NCI-H460 (cell line): ENCODE measurements at regions not wholly inside any gene's neighbourhood (a gene's known extent, or its start where the extent isn't known, plus 50 kb on each side); places are given as distances from the start of the nearest gene placed in this dataset.
"Not testable (repeated sequence)": the region's sequence is repeated elsewhere in the genome, so short reads cannot be mapped to it uniquely, and the experiment has no call there.

ENCODE experiments used
- DNase-seq: peaks from one replicate; pipeline ENCODE4 v3.0.0-alpha.2; 2016; ENCODE audit warnings: low read depth; ENCODE audit errors: extremely low read depth

DNA sequence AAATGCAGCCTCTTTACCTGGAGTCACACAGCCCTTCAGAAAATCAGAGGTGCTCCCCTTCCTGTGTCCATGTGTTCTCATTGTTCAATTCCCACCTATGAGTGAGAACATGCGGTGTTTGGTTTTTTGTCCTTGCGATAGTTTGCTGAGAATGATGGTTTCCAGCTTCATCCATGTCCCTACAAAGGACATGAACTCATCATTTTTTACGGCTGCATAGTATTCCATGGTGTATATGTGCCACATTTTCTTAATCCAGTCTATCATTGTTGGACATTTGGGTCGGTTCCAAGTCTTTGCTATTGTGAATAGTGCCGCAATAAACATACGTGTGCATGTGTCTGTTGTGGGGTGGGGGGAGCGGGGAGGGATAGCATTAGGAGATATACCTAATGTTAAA is 60.3 kb upstream of the CCL1 start:
- not testable (repeated sequence) for DNase-seq

DNA sequence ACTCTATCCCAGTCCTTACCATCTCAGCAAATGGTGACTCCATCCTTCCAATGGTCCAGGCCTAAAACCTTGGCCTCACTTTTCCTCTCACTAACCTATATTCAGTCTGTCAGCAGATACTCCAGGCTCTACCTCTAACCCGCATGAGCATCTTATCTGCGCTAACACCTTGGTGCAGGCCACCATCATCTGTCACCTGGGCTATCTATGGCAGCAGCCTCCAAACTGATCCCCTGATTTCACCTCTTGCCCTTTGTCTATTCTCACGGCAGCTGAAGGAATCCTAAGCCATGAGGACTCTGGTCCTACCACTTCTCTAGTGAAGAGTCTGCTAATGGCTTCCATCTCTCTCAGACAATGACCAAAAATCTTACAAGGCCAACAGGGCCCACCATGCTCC is 57.9 kb upstream of the CCL1 start:
- DNase-seq = no peak

DNA sequence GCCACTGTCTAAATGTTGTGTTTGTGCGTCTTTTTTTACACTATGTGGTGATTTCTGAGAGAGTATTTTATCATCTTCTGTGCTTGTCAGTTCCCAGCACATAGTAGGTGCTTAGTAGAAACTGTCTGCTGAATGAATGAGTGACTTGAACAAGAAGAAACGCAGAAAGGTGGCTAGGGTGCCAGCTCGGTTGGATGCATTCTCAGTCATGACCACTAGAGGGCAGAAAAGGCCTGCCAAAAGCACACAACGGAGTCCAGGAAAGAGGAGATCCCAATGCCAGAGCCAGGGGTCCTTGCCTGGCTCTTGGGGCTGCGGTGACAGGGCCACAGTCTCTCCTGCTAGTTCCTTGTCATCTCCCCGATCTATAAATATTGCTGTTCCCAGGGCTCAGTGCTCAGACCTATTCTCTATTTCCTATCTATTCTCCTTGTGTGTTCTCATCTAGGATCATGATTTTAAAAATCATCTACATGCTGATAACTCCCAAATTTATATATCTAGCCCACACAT is 57.3 kb upstream of the CCL1 start:
- DNase-seq = peak; percentile 66

DNA sequence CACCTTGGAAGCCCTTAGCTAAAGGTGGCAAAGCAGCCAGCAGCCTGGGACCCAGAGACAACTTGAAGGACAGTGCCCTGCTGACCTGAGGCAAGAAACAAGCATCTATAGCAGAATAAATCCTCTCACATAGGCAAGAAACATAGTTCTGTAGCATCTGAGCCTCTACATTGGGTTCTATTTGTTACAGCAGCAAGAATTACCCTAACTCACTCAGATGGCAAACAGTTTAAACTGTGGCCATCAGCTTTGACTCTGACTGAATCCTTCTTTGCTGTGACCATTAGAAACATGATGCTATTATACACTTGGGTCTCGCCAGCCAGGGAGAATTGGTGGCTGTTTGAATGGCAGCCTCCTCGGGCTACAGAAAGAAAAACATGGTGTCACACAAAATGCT is 53.1 kb upstream of the CCL1 start:
- no peak for DNase-seq

DNA sequence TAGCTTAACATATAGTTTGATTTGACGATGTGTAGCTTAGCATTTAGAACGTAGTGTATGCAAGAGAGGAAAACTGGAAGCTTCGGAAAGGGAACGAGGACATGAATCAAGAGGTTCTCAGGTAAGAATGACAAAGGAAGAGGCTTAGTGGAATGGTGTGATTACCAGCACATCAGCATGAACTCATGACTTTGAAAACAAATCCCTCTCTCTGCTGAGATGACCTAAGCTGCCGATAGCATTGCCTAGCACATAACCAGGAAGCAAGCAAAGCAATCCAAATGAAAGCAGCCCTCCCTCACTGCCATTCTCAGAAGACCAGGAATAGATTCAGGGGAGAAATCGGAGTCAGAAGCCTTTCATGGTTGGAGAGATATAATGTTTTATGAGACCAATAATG is 51.3 kb upstream of the CCL1 start:
- DNase-seq = no peak

DNA sequence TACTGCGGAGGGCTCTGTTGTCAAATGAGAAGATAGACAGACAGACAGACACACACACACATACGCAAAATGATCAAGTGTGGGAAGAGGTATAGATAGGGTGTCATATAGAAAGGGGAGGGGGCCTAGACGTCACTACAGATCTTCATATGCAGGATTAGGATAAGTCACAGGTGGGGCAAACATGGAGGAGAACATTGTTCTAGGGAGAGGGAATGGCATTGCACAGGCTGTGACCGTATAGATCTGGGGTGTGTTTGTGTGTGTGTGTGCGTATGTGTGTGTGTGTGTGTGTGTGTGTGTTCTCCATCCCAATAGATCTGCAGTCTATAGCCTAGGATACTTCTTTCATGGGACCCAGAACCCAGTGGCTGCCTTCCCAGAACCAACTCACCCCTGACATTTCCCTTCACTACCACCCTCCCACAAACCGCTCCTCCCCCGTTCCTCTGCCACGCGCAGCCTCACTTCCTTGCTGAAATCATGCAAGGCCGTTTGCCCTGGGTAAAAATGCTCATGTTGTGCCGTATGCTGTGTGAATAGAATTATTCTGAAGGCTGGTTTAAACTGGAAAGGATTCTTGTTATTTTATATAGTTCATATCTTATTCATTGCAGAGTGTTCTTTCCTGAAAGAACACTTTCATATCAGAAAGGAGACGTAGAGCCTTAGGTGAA is 50.5 kb upstream of the CCL1 start:
- no peak for DNase-seq

DNA sequence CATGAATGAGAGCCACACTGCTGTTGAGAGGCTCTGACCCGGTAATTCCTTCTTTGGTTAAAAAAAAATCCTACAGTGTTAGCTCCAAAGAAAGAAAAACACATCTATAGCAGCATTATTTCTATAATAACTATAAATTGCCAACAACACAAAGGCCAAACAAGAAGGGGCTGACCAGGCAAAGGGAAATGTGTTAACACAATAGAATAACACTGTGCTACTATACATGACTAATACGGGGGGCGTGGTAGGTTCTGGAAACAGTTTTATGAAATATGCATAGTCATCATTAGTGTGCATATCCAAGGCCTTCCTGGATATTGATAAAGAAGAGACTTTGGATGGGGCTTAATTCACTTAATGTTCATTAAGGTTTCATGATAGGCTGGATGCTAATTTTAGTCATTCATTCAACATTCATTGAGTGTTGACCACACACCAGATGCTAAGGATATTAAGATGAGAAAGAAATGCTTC is 50.0 kb upstream of the CCL1 start:
- DNase-seq = peak; percentile 79
